H1 (cell line): ENCODE measurements at regions not wholly inside any gene's neighbourhood (a gene's known extent, or its start where the extent isn't known, plus 50 kb on each side); places are given as distances from the start of the nearest gene placed in this dataset.

Experiments used
- CTCF ChIA-PET: fragments of 300-600 bp; sonication (Branson Sonifier 250); formaldehyde crosslinking; loops from one replicate; lab custom pipeline; 2021; ENCODE audit not compliant: partially characterized antibody; lab: Charles Lee
- POLR2A ChIA-PET: fragments of 300-600 bp; sonication (Branson Sonifier 250); formaldehyde crosslinking; loops from one replicate; lab custom pipeline; 2021; ENCODE audit warnings: inconsistent platforms; ENCODE audit not compliant: partially characterized antibody; lab: Charles Lee
- DNase-seq, 2 experiments: peaks; one replicate each; pipeline versions ENCODE4 v3.0.0 to v3.0.0-alpha.2; 2010 to 2022; ENCODE audit warnings: low spot score in 2 of 2, low read depth in 1 of 2, mixed read lengths in 1 of 2
- FAIRE-seq: peaks from 2 replicates; lab custom pipeline; 2011; peaks lifted over from hg19 to GRCh38; lab: Jason Lieb, UNC
- H2AFZ ChIP-seq: 2 replicates; pipeline ENCODE4 v1.8.1; 2012; ENCODE audit warnings: low read length, inconsistent platforms
- H2AK5ac ChIP-seq: 2 replicates; pipeline ENCODE4 v1.6.1; 2013; ENCODE audit warnings: low read depth, low read length
- H2BK120ac ChIP-seq: replicated peaks from 2 replicates; pipeline ENCODE3; 2013; ENCODE audit warnings: low read depth, low read length, inconsistent platforms
- H2BK12ac ChIP-seq: 2 replicates; pipeline ENCODE4 v1.6.1; 2013; ENCODE audit warnings: low read depth, low read length
- H2BK15ac ChIP-seq: 2 replicates; pipeline ENCODE4 v1.6.1; 2013; ENCODE audit warnings: low read length
- H2BK20ac ChIP-seq: 2 replicates; pipeline ENCODE4 v1.6.1; 2013; ENCODE audit warnings: low read length
- H2BK5ac ChIP-seq: 2 replicates; pipeline ENCODE4 v1.6.1; 2013; ENCODE audit warnings: low read depth, low read length
- H3K14ac ChIP-seq: 2 replicates; pipeline ENCODE4 v1.6.1; 2013; ENCODE audit warnings: inconsistent platforms; ENCODE audit not compliant: insufficient read length
- H3K18ac ChIP-seq: 2 replicates; pipeline ENCODE4 v1.6.1; 2013; ENCODE audit warnings: low read length; ENCODE audit errors: extremely low read depth
- H3K23ac ChIP-seq: 2 replicates; pipeline ENCODE4 v1.6.1; 2013; ENCODE audit warnings: inconsistent platforms; ENCODE audit not compliant: insufficient read length
- H3K23me2 ChIP-seq: 2 replicates; pipeline ENCODE4 v1.6.1; 2013; ENCODE audit warnings: low read depth, low read length
- H3K27ac ChIP-seq: 2 replicates; pipeline ENCODE4 v1.6.1; 2011; ENCODE audit warnings: low read depth, low read length, inconsistent platforms
- H3K27me3 ChIP-seq, 4 experiments: replicated peaks in 1 of 4; 1 replicate in 1 of 4; 2 replicates in 3 of 4; pipeline versions ENCODE4 v1.6.1 to v1.8.1; 2011 to 2013; ENCODE audit warnings: low read length in 3 of 4, mild to moderate bottlenecking in 3 of 4, inconsistent platforms in 2 of 4, mixed read lengths in 2 of 4, moderate library complexity in 1 of 4; ENCODE audit not compliant: control insufficient read depth in 3 of 4, insufficient read depth in 3 of 4; ENCODE audit errors: extremely low read depth in 1 of 4
- H3K36me3 ChIP-seq, 4 experiments: 2 replicates each; pipeline versions ENCODE4 v1.6.1 to v1.8.1; 2011 to 2013; ENCODE audit warnings: mild to moderate bottlenecking in 4 of 4, low read length in 3 of 4, moderate library complexity in 2 of 4, control low read depth in 1 of 4, inconsistent platforms in 1 of 4; ENCODE audit not compliant: insufficient read depth in 4 of 4, control insufficient read depth in 2 of 4
- H3K4ac ChIP-seq: replicated peaks from 2 replicates; pipeline ENCODE3; 2013; ENCODE audit warnings: low read length, low read depth, mixed read lengths, inconsistent platforms; ENCODE audit not compliant: insufficient read length
- H3K4me1 ChIP-seq, 4 experiments: replicated peaks in 1 of 4; 1 replicate in 1 of 4; 2 replicates in 3 of 4; pipeline versions ENCODE4 v1.6.1 to v1.8.1; 2011 to 2013; ENCODE audit warnings: low read length in 3 of 4, inconsistent platforms in 2 of 4, mixed read lengths in 1 of 4; ENCODE audit not compliant: insufficient read depth in 4 of 4, control insufficient read depth in 3 of 4
- H3K4me2 ChIP-seq, 2 experiments: 2 replicates each; pipeline versions ENCODE4 v1.6.1 to v1.8.1; 2011 to 2013; ENCODE audit warnings: low read depth in 2 of 2, low read length in 2 of 2, control low read depth in 1 of 2, inconsistent platforms in 1 of 2, mild to moderate bottlenecking in 1 of 2; ENCODE audit not compliant: insufficient read depth in 1 of 2
- H3K4me3 ChIP-seq, 4 experiments: fragments of 200-600, 300-600 bp in 1 of 4; sonication (generic), shearing (Covaris generic), sonication (Bioruptor Twin) in 1 of 4; 2 replicates each; pipeline versions ENCODE4 v1.5.1 to v1.8.1; 2011 to 2016; ENCODE audit warnings: low read length in 4 of 4, low read depth in 3 of 4, control low read depth in 2 of 4, inconsistent platforms in 2 of 4, mild to moderate bottlenecking in 2 of 4, mixed read lengths in 1 of 4, moderate library complexity in 1 of 4; ENCODE audit not compliant: insufficient read depth in 2 of 4; ENCODE audit errors: extremely low read depth in 1 of 4
- H3K56ac ChIP-seq: replicated peaks from 2 replicates; pipeline ENCODE3; 2013; ENCODE audit warnings: low read depth, mild to moderate bottlenecking, mixed read lengths, low read length, inconsistent platforms; ENCODE audit not compliant: insufficient read length
- H3K79me1 ChIP-seq: 2 replicates; pipeline ENCODE4 v1.6.1; 2013; ENCODE audit warnings: low read depth, low read length, control low read depth
- H3K79me2 ChIP-seq, 2 experiments: 2 replicates each; pipeline versions ENCODE4 v1.6.1 to v1.8.1; 2012 to 2013; ENCODE audit warnings: low read length in 2 of 2, mild to moderate bottlenecking in 2 of 2, inconsistent platforms in 1 of 2; ENCODE audit not compliant: insufficient read depth in 2 of 2, control insufficient read depth in 1 of 2
- H3K9ac ChIP-seq, 4 experiments: replicated peaks in 1 of 4; 1 replicate in 1 of 4; 2 replicates in 3 of 4; pipeline versions ENCODE4 v1.6.1 to v1.8.1; 2011 to 2013; ENCODE audit warnings: low read depth in 3 of 4, low read length in 3 of 4, control low read depth in 2 of 4, mild to moderate bottlenecking in 2 of 4, moderate library complexity in 2 of 4, inconsistent platforms in 1 of 4; ENCODE audit errors: extremely low read depth in 1 of 4
- H3K9me3 ChIP-seq, 2 experiments: 2 replicates each; pipeline versions ENCODE4 v1.6.1 to v1.8.1; 2012 to 2013; ENCODE audit warnings: mild to moderate bottlenecking in 2 of 2, moderate library complexity in 2 of 2, control low read depth in 1 of 2, inconsistent platforms in 1 of 2, low read depth in 1 of 2, low read length in 1 of 2, mixed read lengths in 1 of 2; ENCODE audit not compliant: insufficient read depth in 2 of 2
- H4K20me1 ChIP-seq, 2 experiments: replicated peaks in 1 of 2; 2 replicates each; pipeline versions ENCODE3 to v1.8.1; 2011 to 2013; ENCODE audit warnings: inconsistent platforms in 2 of 2, low read length in 2 of 2, mild to moderate bottlenecking in 1 of 2; ENCODE audit not compliant: insufficient read depth in 2 of 2, control insufficient read depth in 1 of 2
- H4K5ac ChIP-seq: 2 replicates; pipeline ENCODE4 v1.6.1; 2013; ENCODE audit warnings: low read length, low read depth, mixed read lengths, inconsistent platforms; ENCODE audit not compliant: insufficient read length
- H4K8ac ChIP-seq: 2 replicates; pipeline ENCODE4 v1.8.0; 2013; ENCODE audit warnings: mild to moderate bottlenecking, moderate library complexity, low read length, inconsistent platforms; ENCODE audit not compliant: insufficient read depth; ENCODE audit errors: extremely low read depth
- H4K91ac ChIP-seq: replicated peaks from 2 replicates; pipeline ENCODE3; 2013; ENCODE audit warnings: low read length, mixed read lengths, inconsistent platforms; ENCODE audit not compliant: insufficient read length
- CHD1 ChIP-seq: IDR thresholded peaks from 2 replicates; pipeline ENCODE4 v1.6.1; 2012; ENCODE audit warnings: low read depth, low read length, improper control_type of control experiment
- WGBS, 2 experiments: shearing (Covaris generic) in 1 of 2; methylation state at CpG; one replicate each; pipeline versions ENCODE4 v1.1.6 to v1.1.7; 2013 to 2015; ENCODE audit warnings: low lambda C conversion rate in 2 of 2, mixed read lengths in 2 of 2, inconsistent platforms in 1 of 2, low coverage in 1 of 2, missing lambda C conversion rate in 1 of 2; ENCODE audit not compliant: insufficient replicate concordance in 2 of 2, insufficient coverage in 1 of 2, insufficient read length in 1 of 2; ENCODE audit errors: extremely low coverage in 1 of 2, missing lambda C conversion rate in 1 of 2; 5-methylcytosine and 5-hydroxymethylcytosine counted together

GRCh38 chr21:36583591-36583990 is 103.7 kb upstream of the CLDN14 start:
- H2BK12ac ChIP-seq = no peak overlapping the region
- no peaks in the 10 kb centered on the region for H3K27me3 ChIP-seq
- no peak overlapping the region for H3K27ac ChIP-seq
- no peak overlapping the region for H2AK5ac ChIP-seq
- no peak overlapping the region for H3K4me3 ChIP-seq
- H3K23ac ChIP-seq = no peak overlapping the region
- no peak for TF ChIP-seq CHD1
- no peak overlapping the region for H3K14ac ChIP-seq
- no peak overlapping the region for H2BK20ac ChIP-seq
- H4K5ac ChIP-seq = no peak overlapping the region
- no peaks in the 10 kb centered on the region for H3K36me3 ChIP-seq
- no peak overlapping the region for H3K56ac ChIP-seq
- no peak overlapping the region for H4K91ac ChIP-seq
- ChIA-PET POLR2A (no interaction called here), CTCF (interaction anchor here (0.9 to 1.3 kb wide), 2 partner anchors 78 to 80 kb away, joined by 3 read pairs; no protein-coding TSS in a partner anchor)
- no peaks in the 10 kb centered on the region for H4K20me1 ChIP-seq
- no peak overlapping the region for H3K9ac ChIP-seq
- no peak for FAIRE-seq
- no peak overlapping the region for H4K8ac ChIP-seq
- no peak overlapping the region for H3K4me2 ChIP-seq
- no peaks in the 10 kb centered on the region for H3K4me1 ChIP-seq
- H2BK120ac ChIP-seq = no peak overlapping the region
- DNase-seq = no peak
- H3K79me1 ChIP-seq = no peaks in the 10 kb centered on the region
- no peak overlapping the region for H3K4ac ChIP-seq
- no peaks in the 10 kb centered on the region for H3K23me2 ChIP-seq
- H3K18ac ChIP-seq = no peak overlapping the region
- no peaks in the 10 kb centered on the region for H3K9me3 ChIP-seq
- no peak overlapping the region for H2AFZ ChIP-seq
- H2BK15ac ChIP-seq = no peak overlapping the region
- H3K79me2 ChIP-seq = no peaks in the 10 kb centered on the region
- 43% methylated on average over 3 of the region's 5 CpGs; no CpG with 5 or more reads in 1 of the 2 experiments for WGBS, 2 experiments
- no peak overlapping the region for H2BK5ac ChIP-seq
